Neuron (in vitro differentiated cells): ENCODE measurements at regions not wholly inside any gene's neighbourhood (a gene's known extent, or its start where the extent isn't known, plus 50 kb on each side); places are given as distances from the start of the nearest gene placed in this dataset.

Experiments
- H2AFZ ChIP-seq: one replicate; pipeline ENCODE4 v1.6.1; 2013; ENCODE audit warnings: low read depth, mild to moderate bottlenecking, inconsistent platforms, low read length, moderate library complexity
- H3K27me3 ChIP-seq: one replicate; pipeline ENCODE4 v1.6.1; 2013; ENCODE audit warnings: low read length; ENCODE audit not compliant: insufficient read depth
- H3K36me3 ChIP-seq: one replicate; pipeline ENCODE4 v1.6.1; 2013; ENCODE audit warnings: low read length; ENCODE audit not compliant: insufficient read depth
- H3K4me1 ChIP-seq: one replicate; pipeline ENCODE4 v1.6.1; 2013; ENCODE audit warnings: low read length; ENCODE audit not compliant: insufficient read depth
- H3K4me3 ChIP-seq: 2 replicates; pipeline ENCODE4 v1.5.1; 2013; ENCODE audit warnings: mild to moderate bottlenecking, low read length, moderate library complexity
- H3K9me3 ChIP-seq: one replicate; pipeline ENCODE4 v1.6.1; 2013; ENCODE audit warnings: low read length

DNA sequence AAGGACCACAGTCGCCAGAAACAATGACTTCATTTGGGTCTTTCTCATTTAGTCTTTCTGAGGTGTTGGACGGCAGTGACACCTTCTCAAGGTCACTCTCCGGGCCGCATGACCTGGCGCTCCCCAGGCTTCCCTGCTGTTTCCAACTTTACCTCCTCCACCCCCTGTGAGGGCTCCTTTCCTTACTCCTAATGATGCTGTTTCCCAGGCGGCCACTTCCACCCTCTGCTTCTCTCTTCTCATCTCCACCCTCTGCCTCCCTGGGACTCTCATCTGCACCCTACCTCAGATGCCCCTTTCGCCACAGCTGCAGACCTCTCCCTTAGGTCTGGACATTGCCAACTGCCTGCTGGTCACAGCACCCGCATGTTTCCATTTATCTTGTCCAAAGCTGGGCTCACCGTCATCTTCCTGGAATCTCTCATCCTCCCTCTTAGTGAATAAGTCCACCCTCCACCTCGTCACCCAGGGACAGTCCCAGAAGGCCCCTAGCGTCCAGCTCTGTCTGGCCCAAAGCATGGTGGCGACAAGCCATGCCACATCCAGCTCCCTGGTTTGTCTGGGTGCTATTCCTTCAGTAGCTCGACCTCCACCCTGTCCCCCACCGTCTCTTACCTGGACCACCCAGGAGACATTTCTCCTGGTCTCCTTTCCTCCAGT, 113.8 kb downstream of the BUD13 start:
- Histone ChIP-seq H3K4me1 (no peaks in the 10 kb centered on the region), H3K27me3 (peaks cover 4% of the 10 kb centered on the region), H3K36me3 (no peaks in the 10 kb centered on the region), H2AFZ (no peak overlapping the region), H3K9me3 (no peaks in the 10 kb centered on the region), H3K4me3 (no peak overlapping the region)

DNA sequence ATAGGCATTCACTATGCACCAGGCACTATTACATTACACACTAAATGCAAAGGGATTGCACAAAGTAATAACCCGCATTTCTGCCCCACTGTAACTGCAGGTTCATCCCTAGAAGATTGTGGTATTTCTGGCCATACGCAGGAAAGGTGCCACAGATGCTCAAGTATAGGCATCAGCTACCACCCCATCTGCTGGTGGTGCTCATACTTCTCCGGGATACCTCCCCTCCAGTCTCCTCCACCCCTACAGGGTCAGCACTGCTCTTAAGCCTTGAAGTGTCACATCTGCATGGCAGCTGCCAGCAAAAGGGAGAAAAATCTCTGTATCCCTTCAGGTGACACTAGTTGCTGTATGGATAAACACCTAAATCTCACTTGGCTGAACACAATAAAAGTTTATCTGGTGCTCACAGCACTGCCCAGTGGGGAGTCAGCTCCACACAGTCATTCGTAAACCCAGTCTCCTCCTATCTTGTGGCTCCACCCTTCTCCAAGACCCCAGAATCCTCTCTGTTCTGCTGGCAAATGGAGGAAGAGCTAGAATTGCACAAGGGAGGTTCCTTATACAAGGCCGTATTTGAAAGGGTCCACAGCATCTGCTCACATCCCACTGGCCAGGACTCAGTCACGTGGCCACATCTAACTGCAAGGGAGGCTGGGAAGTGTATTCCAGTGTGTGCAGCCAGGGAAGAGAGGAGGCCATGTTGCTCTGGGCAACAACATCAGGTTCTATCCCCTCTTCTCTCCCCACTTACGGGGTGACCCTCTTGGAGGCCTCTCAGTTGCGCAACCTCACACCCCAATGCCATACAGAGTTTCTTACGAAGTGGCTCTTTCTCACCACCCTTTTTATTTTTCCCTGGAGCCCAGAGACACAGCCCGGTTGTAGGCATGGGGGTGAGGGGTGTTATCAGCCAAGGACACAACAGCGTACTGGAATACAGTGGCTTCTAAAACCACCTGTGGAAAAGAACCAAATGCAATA, 114.7 kb downstream of the BUD13 start:
- H3K36me3 ChIP-seq = no peaks in the 10 kb centered on the region
- no peaks in the 10 kb centered on the region for H3K4me1 ChIP-seq
- H3K4me3 ChIP-seq = no peak overlapping the region
- H3K27me3 ChIP-seq = peaks cover 4% of the 10 kb centered on the region
- H3K9me3 ChIP-seq = no peaks in the 10 kb centered on the region
- no peak overlapping the region for H2AFZ ChIP-seq

DNA sequence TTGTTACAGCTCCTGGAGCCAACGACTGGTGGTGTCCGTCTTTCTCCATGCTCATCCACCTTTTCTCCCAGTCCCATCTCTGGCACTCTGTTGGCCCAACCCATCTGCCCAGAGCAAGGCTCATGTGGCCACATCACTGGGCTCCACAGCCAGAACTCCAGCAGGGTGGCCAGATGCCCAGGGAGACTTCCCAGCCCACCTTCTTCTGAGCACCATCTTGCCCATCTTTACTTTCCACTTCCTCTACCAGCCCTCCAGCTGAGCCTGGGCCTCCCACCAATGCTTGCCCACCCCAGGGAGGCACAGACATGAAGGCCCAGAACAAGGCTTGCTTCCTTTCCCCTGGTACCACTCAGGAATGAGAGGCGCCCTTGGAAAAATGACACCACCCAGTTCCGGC, 116.8 kb downstream of the BUD13 start:
- Histone ChIP-seq H3K36me3 (no peaks in the 10 kb centered on the region), H3K9me3 (no peaks in the 10 kb centered on the region), H3K4me3 (no peak overlapping the region), H3K27me3 (peaks cover 8% of the 10 kb centered on the region), H2AFZ (no peak overlapping the region), H3K4me1 (no peaks in the 10 kb centered on the region)

DNA sequence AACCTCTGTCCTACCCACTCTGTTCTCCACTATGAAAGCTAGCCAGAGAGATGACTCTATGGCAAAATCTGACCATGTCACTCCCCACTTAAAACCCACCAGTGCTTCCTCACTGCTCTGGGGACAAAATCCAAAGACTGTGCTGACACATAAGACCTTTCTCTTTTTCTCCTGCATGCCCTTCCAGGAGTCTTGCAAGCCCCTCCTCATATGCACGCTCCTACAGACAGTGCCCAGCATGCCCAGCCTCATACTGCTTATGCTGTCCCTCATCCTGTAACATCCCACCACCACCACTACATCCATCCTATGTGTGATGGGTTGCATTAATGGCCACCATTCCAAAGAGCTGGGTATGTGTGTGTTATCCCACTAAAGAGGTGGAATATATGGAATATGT, 118.3 kb downstream of the BUD13 start:
- Histone ChIP-seq H3K4me3 (no peak overlapping the region), H3K27me3 (peaks cover 9% of the 10 kb centered on the region), H3K4me1 (no peaks in the 10 kb centered on the region), H3K36me3 (no peaks in the 10 kb centered on the region), H3K9me3 (no peaks in the 10 kb centered on the region), H2AFZ (no peak overlapping the region)

DNA sequence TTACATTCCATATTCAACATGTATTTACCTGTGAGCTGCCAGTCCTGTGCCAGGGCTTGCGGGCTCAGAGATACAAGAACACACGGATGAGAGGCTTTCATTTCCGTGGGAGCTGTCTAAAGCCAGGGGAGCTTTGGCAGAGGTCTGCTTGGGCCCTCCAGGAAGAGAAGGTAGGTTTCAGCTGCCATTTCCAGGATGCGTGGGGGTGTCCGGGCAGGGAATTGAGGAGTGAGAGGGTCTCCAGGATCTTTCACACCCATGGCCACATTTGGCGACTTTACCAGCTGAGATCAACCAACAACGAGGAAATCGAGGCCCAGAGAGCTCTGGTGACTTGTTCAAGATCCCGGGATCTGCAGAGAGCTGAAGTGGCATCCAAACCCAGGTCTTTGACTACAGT, 119.6 kb downstream of the BUD13 start:
- Histone ChIP-seq H3K9me3 (no peaks in the 10 kb centered on the region), H2AFZ (no peak overlapping the region), H3K4me1 (no peaks in the 10 kb centered on the region), H3K4me3 (no peak overlapping the region), H3K27me3 (peaks cover 9% of the 10 kb centered on the region), H3K36me3 (no peaks in the 10 kb centered on the region)

DNA sequence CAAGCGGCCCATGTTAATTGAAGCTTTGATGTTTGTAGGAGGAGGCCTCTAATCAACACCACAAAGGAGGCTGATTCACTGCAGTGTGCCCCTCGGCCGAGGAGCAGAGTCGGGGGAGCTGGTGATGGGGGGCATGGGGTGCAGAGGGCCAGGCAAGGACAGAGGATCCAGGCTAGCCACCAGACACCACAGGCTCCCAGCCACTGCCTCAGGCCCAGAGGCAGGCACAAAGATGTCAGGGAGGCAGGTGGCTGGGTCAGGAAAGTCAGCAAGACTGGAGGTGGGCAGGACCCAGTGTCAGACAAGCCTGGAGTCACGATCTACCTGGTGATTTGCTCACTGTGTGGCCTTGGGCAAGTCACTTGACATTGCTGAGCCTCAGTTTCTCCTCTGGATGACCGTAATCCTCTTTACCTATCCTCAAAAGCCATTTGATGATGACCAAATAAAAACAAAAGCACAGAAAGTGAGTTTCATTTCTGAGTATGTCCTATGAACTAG, 121.0 kb downstream of the BUD13 start:
- no peak overlapping the region for H2AFZ ChIP-seq
- no peaks in the 10 kb centered on the region for H3K36me3 ChIP-seq
- no peaks in the 10 kb centered on the region for H3K4me1 ChIP-seq
- H3K4me3 ChIP-seq = no peak overlapping the region
- H3K9me3 ChIP-seq = no peaks in the 10 kb centered on the region
- H3K27me3 ChIP-seq = peaks cover 9% of the 10 kb centered on the region

DNA sequence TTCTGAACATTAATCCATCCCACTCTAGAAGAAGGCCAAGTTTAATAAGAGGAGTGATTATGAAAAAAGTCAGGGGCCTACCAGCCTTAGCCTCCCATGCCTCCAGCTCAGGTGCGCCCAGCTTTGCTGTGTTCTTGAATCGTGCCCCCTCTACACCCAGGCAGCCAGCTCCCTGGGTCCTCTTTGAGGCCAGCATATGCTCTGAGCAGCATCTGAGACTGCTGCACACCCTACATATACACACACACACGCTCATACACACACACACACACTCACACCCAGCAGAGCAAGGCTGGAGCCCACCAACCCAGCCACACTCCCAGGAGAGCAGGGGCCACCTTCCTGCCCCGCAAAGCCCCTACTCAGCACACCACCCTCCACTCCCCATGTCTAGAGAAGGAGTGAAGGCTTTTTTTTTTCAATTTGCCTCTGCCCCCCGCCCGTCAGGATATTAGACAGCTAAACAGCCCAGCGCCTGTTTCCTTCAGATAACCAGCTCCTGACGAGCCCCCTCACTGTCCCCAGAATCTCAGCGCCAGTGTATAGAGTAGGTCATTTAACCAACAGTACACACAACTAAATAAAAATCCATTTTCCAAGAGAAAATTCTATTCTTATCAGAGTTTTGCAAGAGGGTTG, 121.6 kb downstream of the BUD13 start:
- Histone ChIP-seq H3K27me3 (peaks cover 9% of the 10 kb centered on the region), H3K4me3 (no peak overlapping the region), H3K36me3 (no peaks in the 10 kb centered on the region), H2AFZ (no peak overlapping the region), H3K4me1 (no peaks in the 10 kb centered on the region), H3K9me3 (no peaks in the 10 kb centered on the region)

DNA sequence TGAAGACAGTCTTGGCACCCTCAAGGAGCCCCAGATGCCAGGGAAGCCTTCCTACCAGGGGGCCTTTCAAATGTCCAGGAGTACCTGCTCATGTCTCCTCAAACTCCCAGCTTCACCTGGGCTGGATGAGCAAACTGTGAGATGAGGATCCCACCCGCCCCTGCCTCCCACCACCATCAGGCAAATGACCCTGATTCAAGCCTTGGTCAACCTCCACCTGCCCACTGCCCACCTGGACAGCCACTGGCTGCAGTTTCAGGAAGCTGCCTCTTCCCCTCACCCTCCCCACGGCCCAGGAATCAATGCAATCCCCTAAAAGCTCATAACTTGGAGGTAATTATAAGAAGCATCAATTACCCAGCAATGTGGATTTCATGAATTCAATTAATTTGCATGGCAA, 122.7 kb downstream of the BUD13 start:
- no peaks in the 10 kb centered on the region for H3K36me3 ChIP-seq
- H3K4me3 ChIP-seq = no peak overlapping the region
- peaks cover 9% of the 10 kb centered on the region for H3K27me3 ChIP-seq
- H3K9me3 ChIP-seq = no peaks in the 10 kb centered on the region
- no peaks in the 10 kb centered on the region for H3K4me1 ChIP-seq
- no peak overlapping the region for H2AFZ ChIP-seq

DNA sequence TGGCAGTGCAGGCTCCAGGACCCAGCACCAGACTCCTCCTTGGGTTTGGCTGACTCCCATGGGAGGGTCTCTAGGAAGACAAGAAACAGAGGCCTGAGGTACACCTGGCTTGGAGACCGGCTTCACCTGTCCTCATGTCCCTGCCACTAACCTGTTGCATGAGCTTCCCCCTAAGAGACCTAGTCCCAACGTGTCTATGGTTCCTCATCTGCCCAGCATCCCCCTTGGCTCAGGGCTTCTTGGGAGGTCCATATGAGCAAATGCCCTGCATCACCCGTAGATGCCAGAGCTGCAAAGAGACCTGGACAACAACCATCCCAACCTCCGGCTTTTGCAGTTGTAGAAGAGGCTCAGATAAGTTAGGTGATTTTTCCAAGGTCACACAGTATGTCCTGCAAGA, 123.5 kb downstream of the BUD13 start:
- Histone ChIP-seq H3K27me3 (peaks cover 9% of the 10 kb centered on the region), H3K4me1 (peaks cover 4% of the 10 kb centered on the region), H3K4me3 (no peak overlapping the region), H3K9me3 (no peaks in the 10 kb centered on the region), H3K36me3 (no peaks in the 10 kb centered on the region), H2AFZ (no peak overlapping the region)

DNA sequence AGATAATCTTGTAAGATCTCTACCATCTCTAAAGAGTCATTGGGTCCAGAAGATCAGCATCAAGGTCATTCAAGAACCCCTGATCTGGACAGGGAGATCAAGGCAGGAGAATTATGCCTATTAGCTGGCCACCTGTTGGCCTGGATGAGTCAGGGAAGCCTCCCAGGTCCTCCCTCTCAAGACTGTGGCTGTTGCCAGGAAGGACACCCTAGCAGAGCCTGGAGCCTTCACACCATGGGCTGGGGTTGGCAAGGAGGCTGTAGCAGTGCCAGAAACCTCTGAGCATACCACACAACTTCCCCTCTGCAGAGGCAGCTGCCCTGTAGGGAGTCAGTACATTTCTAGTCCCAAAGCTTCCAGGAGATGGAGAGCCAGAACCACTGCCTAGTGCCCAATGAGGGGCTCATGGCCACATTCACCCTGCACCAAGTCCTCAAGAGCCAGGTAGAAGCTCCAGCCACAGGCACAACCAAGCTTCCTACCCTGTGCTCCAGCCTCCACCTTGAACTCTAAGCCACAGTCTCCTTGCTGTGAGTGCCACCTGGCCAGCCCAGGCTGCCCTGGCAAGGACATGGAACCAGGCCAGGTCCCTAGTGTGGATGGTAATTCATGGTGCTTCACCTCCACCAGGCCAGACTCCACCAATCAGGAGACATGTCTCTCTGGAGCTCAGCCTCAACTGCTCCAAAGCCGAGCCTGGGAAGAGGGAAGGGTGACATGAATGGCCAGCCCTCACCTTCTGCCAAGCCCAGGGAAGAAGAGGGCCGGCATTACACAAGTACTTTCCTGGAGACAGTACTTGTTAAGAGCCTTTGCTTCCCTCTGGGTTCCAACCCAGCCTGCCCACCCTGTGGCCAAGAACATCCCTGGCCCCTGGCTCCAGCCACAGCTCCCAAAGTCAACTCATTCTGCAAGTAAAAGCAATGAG, 124.3 kb downstream of the BUD13 start:
- Histone ChIP-seq H3K36me3 (no peaks in the 10 kb centered on the region), H3K27me3 (peaks cover 9% of the 10 kb centered on the region), H3K4me3 (no peak overlapping the region)

DNA sequence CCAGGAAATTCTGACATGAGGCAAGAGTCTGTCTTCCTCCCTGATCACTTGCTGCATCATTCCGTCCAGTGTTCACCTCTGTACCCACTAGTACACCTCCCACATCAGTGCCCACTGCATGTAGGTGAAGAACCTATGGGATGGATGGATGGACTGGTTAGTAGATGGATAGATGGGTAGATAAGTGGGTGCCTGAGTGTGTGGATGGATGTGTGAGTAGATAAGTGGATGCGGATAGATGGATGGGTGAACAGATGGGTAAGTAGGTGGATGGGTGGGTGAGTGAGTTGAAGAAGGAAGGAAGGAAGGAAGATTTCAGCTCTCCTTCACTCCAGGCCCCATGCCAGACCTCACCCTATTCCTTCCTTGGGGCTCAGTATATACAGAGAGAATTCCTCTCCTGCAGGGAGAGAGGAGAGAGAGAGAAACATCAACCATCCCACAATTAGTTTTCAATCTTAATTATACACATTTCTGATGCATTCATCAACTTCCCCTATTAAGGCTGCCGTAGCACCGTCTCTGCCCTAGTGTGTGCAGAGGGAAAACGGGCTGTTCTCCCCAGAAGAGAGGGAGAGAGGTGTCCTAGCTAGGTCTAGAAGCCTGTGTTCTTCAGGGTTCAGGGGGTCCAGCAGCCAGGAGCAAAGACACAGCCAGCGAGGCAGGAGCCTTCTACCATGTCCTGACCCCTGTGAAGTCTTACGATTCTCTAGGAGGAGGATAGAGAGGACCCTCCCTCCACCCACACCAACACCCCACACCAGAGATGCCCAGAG, 125.3 kb downstream of the BUD13 start:
- H3K36me3 ChIP-seq = no peaks in the 10 kb centered on the region
- no peak overlapping the region for H3K4me3 ChIP-seq
- H3K4me1 ChIP-seq = peaks cover 4% of the 10 kb centered on the region
- H2AFZ ChIP-seq = no peak overlapping the region
- H3K27me3 ChIP-seq = peaks cover 9% of the 10 kb centered on the region
- H3K9me3 ChIP-seq = no peaks in the 10 kb centered on the region

More for the DNA sequence above, 124.3 kb downstream of the BUD13 start:
- no peaks in the 10 kb centered on the region for H3K9me3 ChIP-seq
- H3K4me1 ChIP-seq = peaks cover 4% of the 10 kb centered on the region
- no peak overlapping the region for H2AFZ ChIP-seq

DNA sequence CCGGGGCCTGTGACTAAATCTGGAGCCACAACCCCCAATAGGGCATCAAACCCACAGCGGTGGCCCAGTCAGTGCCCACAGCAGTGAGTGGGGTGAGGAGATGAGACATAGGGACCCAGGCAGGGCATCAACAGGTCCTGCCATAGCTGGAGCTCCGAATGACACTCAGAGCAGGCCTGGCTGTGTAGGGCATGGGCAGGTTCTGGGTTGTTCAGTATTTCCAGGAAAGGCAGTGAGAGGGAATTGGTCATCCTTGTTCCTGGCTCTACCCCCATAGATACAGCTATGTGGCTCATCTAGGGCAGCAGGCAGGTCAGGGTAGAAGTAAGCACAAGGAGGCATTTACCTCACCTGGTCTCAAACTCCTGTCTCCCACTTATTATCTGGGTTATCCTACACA, 126.6 kb downstream of the BUD13 start:
- no peak overlapping the region for H2AFZ ChIP-seq

More for the DNA sequence above, 126.6 kb downstream of the BUD13 start:
- Histone ChIP-seq H3K9me3 (no peaks in the 10 kb centered on the region), H3K4me1 (peaks cover 4% of the 10 kb centered on the region), H3K4me3 (no peak overlapping the region), H3K36me3 (no peaks in the 10 kb centered on the region), H3K27me3 (peaks cover 5% of the 10 kb centered on the region)
